IMR-90 (cell line): ENCODE measurements at regions not wholly inside any gene's neighbourhood (a gene's known extent, or its start where the extent isn't known, plus 50 kb on each side); places are given as distances from the start of the nearest gene placed in this dataset.

ENCODE experiments used
- BHLHE40 ChIP-seq: fragments of 150-350 bp; IDR thresholded peaks from 2 replicates; pipeline ENCODE4 v1.6.1; 2016; ENCODE audit warnings: mild to moderate bottlenecking, low read depth, low read length
- CEBPB ChIP-seq: IDR thresholded peaks from 2 replicates; pipeline ENCODE4 v1.6.1; 2012; ENCODE audit warnings: low read depth, low read length, improper control_type of control experiment
- FOS ChIP-seq: fragments of 150-350 bp; IDR thresholded peaks from 2 replicates; pipeline ENCODE4 v1.6.1; 2016; ENCODE audit warnings: low read depth, low read length
- POLR2A ChIP-seq: IDR thresholded peaks from 2 replicates; pipeline ENCODE4 v1.6.1; 2012; ENCODE audit warnings: mild to moderate bottlenecking, low read depth, low read length
- RFX5 ChIP-seq: IDR thresholded peaks from 2 replicates; pipeline ENCODE4 v1.8.0; 2012; ENCODE audit warnings: low read depth, mild to moderate bottlenecking, low read length, moderate library complexity
- SMC3 ChIP-seq: fragments of 150-350 bp; IDR thresholded peaks from 2 replicates; pipeline ENCODE4 v1.6.1; 2016; ENCODE audit warnings: low read depth, mild to moderate bottlenecking, antibody characterized with exemption, low read length, moderate library complexity
- TF ChIP-seq, protein P1 (sequence below): conservative IDR thresholded peaks from 2 replicates; pipeline ENCODE4 v1.5.1; 2012; ENCODE audit warnings: mild to moderate bottlenecking, low read depth, low read length, improper control_type of control experiment

DNA sequence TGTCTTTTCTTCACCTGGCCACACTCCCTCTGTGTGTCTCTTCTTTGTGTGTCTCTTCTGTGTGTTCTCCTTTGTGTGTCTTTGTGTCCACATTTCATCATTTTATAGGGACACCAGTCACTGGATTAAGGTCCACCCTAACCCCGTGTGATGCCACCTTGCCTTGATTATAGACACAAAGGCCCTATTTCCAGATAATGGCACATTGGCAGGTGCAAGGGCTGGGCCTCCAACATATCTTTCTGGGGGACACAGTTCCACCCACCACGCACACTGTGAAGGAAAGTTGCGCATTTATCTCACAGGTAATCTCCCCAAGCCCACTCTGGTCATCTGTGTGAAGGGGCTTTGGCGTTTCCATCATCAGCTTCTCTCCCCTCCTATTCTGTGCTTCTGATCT is 334.6 kb upstream of the IRX1 start:
- TF ChIP-seq, protein P1, sequence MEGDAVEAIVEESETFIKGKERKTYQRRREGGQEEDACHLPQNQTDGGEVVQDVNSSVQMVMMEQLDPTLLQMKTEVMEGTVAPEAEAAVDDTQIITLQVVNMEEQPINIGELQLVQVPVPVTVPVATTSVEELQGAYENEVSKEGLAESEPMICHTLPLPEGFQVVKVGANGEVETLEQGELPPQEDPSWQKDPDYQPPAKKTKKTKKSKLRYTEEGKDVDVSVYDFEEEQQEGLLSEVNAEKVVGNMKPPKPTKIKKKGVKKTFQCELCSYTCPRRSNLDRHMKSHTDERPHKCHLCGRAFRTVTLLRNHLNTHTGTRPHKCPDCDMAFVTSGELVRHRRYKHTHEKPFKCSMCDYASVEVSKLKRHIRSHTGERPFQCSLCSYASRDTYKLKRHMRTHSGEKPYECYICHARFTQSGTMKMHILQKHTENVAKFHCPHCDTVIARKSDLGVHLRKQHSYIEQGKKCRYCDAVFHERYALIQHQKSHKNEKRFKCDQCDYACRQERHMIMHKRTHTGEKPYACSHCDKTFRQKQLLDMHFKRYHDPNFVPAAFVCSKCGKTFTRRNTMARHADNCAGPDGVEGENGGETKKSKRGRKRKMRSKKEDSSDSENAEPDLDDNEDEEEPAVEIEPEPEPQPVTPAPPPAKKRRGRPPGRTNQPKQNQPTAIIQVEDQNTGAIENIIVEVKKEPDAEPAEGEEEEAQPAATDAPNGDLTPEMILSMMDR = no peak
- TF ChIP-seq RFX5 = no peak
- TF ChIP-seq POLR2A = no peak
- no peak for TF ChIP-seq CEBPB
- no peak for TF ChIP-seq FOS
- TF ChIP-seq SMC3 = no peak
- TF ChIP-seq BHLHE40 = no peak
